ENCODE measurements at regions not wholly inside any gene's neighbourhood (a gene's known extent, or its start where the extent isn't known, plus 50 kb on each side); places are given as distances from the start of the nearest gene placed in this dataset.

DNA sequence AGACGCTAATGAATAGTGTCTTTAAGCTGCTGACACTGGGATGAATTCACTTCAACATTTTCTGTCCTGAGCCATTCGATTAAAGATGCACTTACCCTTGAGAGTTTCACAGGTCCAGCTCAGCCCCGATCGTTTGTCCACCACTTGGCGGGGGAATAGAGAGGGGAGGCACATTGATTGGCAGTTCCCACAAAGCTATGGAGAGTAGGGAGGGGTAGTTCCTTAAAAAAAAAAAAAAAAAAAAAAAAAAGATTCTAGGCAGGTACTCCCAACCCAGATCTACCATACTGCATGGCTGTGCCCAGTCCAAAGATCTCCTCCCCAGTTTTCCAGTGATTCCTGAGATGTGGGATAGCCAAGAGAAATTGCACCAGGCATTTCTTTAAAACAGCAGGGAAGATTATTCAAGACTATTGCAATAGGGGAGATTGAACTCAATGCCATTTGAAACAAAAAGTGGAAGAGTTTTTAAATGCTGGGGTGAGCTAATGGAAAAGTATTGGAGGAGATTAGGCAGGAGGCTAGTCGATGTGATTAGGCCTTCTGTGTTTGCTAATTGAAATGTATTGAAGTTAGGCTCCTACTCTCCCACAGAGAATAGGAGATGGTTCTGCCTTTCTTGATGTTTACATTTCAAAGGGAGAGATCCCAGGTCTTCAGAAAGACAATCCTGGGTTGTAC lies 2217.4 kb upstream of the WWC1 start:
- no peaks in the 10 kb centered on the region for H3K27me3 Mint-ChIP-seq
- peaks cover 0 to 28% (median 6%) of the 10 kb centered on the region in 9 donors for H3K9me3 Mint-ChIP-seq
- H3K36me3 Mint-ChIP-seq = no peaks in the 10 kb centered on the region
- DNase-seq (no peak), ATAC-seq (no peak)
- POLR2A ChIA-PET = no interaction called here
- no peaks in the 10 kb centered on the region for H3K4me1 Mint-ChIP-seq
- no peak overlapping the region for H3K4me3 Mint-ChIP-seq
- H3K27ac Mint-ChIP-seq = no peak overlapping the region

DNA sequence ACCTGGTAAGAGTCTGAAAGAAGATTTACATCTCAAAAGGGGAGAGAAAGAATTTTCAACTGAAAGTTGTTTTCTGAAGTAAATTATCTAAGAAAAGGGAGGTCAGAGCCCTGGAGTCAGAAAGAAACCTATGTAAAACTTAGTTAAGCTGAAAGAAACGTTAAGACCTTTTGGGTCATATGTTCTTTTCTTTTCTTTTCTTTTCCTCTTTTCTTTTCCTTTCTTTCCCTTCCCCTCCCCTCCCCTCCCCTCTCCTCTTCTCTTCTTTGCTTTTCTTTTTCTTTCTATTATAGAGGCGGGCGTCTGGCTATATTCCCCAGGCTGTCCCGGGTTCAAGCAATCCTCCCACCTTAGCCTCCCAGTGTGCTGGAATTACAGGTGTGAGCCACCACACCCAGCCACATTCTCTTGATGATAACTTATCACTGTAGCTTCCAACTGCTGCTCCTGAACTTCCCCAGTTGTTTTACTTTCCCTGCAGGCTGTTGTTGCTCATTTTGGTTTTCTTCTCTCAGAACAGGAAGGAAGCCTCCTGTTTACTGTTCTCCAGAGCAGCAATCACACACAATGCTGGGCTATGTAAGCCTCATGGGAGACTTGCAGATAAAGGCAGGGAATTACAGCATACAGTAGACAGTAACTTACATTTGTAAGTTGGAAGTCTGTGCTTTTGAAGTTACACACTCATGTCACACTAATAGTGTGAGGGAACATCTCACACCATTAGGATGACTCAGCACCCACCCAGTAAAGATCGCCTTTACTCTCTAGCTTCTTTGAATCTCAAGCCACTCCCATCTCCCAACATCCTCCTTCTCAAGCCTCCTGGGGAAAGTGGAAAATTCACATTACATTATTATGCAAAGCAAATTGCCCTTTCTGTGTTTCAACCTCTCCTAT lies 2216.6 kb upstream of the WWC1 start:
- ATAC-seq = no peak
- H3K4me3 Mint-ChIP-seq = no peak overlapping the region
- no peaks in the 10 kb centered on the region for H3K4me1 Mint-ChIP-seq
- H3K27ac Mint-ChIP-seq = no peak overlapping the region
- no peaks in the 10 kb centered on the region for H3K27me3 Mint-ChIP-seq
- POLR2A ChIA-PET = no interaction called here
- no peak for DNase-seq
- peaks cover 0 to 28% (median 6%) of the 10 kb centered on the region in 9 donors for H3K9me3 Mint-ChIP-seq
- no peaks in the 10 kb centered on the region for H3K36me3 Mint-ChIP-seq

DNA sequence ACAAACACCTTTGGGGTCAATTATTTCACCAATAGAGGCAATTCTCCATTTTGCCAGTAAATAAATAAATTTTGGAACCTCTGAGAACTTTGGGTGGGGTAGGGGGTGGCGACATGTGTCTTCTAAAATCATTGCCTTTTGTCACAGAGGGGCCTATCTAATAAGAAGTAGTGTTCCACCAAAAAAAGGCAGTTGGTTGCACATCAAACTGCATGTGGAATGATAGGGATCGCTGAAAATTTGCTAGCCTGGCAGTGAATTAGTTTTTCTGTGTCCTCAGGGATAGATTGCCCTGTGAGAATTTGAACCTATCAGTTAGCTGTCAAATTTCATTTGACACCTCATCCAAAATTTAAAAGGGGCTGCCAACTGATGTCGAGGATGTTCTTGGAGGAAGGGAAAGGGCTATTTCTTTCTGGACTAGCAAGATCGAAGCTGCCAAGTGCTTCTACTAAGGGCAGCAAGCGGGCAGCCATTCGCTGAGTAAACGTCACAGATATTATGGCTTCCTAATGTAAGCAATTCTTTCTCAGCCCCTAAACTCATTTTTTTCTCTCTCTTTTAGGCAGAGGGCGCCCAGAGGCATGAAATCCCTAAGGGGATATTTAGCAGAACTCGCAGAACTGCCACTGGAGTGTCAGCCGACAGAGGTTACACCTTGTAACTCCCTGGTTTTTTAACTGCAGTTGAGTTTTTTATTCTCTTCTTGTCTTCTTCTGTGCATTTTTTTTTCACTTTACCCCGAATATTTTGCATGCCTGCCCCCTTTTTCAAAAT lies 2208.1 kb upstream of the WWC1 start:
- Mint-ChIP-seq H3K4me1 (no peaks in the 10 kb centered on the region), H3K9me3 (peaks cover 0 to 16% (median 3%) of the 10 kb centered on the region in 9 donors), H3K4me3 (no peak overlapping the region), H3K27me3 (peaks cover 0 to 2% (median 0%) of the 10 kb centered on the region in 5 donors), H3K27ac (no peak overlapping the region), H3K36me3 (peaks cover 0 to 6% (median 0%) of the 10 kb centered on the region in 3 donors)
- ATAC-seq = no peak
- POLR2A ChIA-PET = no interaction called here
- DNase-seq = no peak

DNA sequence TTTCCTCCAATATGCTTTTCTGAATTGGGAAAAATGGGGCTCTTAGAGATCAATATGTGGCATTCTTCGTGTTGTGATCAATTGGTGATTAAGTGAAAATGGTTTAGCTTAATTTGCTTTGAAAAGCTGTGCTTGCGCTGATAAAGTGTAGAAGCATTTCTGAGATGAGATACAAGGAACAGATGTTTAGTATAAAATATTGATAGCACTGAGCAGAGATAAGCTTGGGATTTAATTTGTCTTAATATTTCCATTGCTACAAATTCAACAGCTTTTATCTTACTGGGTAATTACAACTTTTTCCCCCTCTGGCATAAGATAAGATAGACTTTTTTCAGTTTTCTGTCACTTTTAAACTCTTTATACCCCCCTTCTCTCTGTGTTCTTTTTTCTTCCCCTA lies 2204.9 kb upstream of the WWC1 start:
- POLR2A ChIA-PET = no interaction called here
- no peaks in the 10 kb centered on the region for H3K4me1 Mint-ChIP-seq
- peaks cover 0 to 2% (median 0%) of the 10 kb centered on the region in 5 donors for H3K27me3 Mint-ChIP-seq
- peaks cover 0 to 17% (median 4%) of the 10 kb centered on the region in 9 donors for H3K9me3 Mint-ChIP-seq
- DNase-seq (no peak), ATAC-seq (no peak)
- no peak overlapping the region for H3K4me3 Mint-ChIP-seq
- H3K36me3 Mint-ChIP-seq = peaks cover 0 to 6% (median 0%) of the 10 kb centered on the region in 3 donors
- H3K27ac Mint-ChIP-seq = no peak overlapping the region

DNA sequence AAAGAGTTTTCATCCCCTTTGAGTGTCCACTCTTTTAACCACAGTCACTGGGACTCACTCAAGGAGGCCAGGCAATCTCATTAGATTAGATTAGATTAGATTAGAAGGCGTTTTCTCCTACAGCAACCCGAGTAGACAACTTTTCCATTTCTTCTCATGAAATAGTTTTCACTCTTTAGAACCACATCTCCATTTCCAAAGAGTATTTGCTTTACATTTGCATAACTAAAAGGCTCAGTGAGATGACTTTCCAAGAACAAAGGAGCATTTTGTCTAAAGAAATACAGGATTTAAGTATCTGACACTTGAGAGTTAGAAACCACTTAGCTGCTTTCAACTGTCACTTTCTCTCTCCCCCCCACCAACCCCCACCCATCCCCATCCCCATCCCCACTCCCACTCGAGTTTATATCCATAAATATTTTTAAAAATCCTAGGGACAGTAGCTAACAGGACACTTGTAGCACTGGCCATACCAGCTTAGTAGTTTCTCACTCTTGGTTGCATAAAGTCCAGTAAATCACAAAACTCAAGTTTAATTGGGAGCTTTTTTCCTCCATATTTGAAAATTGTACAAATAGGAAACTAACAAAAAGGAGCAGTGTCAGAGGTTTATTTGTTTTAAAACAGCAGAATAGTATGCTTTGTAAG lies 2202.9 kb upstream of the WWC1 start:
- no peak overlapping the region for H3K4me3 Mint-ChIP-seq
- H3K27me3 Mint-ChIP-seq = peaks cover 0 to 2% (median 0%) of the 10 kb centered on the region in 5 donors
- H3K4me1 Mint-ChIP-seq = peaks cover 0 to 2% (median 0%) of the 10 kb centered on the region in 4 donors
- peaks cover 0 to 20% (median 7%) of the 10 kb centered on the region in 9 donors for H3K9me3 Mint-ChIP-seq
- peaks cover 0 to 6% (median 0%) of the 10 kb centered on the region in 3 donors for H3K36me3 Mint-ChIP-seq
- POLR2A ChIA-PET = no interaction called here
- H3K27ac Mint-ChIP-seq = no peak overlapping the region
- ATAC-seq (no peak), DNase-seq (no peak)

DNA sequence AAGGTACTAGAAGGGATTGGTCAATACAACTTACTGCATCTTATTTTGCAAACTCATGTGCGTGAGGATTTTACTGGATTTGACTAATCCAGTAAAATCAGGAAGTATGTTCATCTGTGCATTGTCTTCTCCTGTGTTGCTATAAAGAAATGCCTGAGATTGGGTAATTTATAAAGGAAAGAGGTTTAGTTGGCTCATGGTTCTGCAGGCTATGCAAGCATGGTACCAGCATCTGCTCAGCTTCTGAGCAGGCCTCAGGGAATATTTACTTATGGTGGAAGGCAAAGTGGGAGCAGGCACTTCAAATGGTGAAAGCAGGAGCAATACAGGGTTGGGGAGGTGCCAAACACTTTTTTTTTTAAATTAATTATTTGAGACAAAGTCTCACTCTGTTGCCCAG lies 2199.5 kb upstream of the WWC1 start:
- ATAC-seq (no peak), DNase-seq (no peak)
- Mint-ChIP-seq H3K27ac (no peak overlapping the region), H3K27me3 (no peaks in the 10 kb centered on the region), H3K36me3 (peaks cover 0 to under 1% (median 0%) of the 10 kb centered on the region in 3 donors), H3K4me1 (peaks cover 0 to 2% (median 0%) of the 10 kb centered on the region in 4 donors), H3K4me3 (no peak overlapping the region), H3K9me3 (peaks cover 0 to 22% (median 9%) of the 10 kb centered on the region in 9 donors)
- POLR2A ChIA-PET = no interaction called here

DNA sequence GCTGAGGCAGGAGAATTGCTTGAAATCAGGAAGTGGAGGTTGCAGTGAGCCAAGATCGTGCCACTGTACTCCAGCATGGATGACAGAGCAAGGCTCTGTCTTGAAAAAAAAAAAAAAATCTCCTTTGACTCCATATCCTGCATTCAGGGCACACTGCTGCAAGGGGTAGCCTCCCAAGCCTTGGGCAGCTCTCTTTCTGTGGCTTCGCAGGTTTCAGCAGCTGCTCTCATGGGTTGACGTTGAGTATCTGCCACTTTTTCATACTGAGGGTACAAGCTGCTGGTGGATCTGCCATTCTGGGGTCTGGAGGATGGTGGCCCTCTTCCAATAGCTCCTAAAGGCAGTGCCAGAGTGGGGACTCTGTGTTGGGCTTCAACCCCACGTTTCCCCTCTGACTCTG lies 2198.1 kb upstream of the WWC1 start:
- DNase-seq = no peak
- POLR2A ChIA-PET = no interaction called here

DNA sequence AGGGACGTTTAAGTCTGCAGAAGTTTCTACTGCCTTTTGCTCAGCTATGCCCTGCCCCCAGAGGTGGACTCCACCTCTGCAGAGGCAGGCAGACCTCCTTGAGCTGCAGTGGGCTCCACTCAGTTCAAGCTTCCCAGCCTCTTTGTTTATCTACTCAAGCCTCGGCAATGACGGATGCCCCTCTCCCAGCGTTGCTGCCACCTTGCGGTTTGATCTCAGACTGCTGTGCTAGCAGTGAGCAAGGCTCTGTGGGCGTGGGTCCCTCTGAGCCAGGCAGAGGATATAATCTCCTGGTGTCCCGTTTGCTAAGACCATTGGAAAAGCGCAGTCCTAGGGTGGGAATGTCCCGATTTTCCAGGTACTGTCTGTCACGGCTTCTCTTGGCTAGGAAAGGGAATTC lies 2188.5 kb upstream of the WWC1 start:
- H3K9me3 Mint-ChIP-seq = peaks cover 0 to 14% (median 9%) of the 10 kb centered on the region in 9 donors
- no peaks in the 10 kb centered on the region for H3K4me1 Mint-ChIP-seq
- POLR2A ChIA-PET = no interaction called here
- ATAC-seq (no peak), DNase-seq (peak in 1 of 10 donors; percentile 59)
- no peak overlapping the region for H3K27ac Mint-ChIP-seq
- no peaks in the 10 kb centered on the region for H3K36me3 Mint-ChIP-seq
- H3K27me3 Mint-ChIP-seq = no peaks in the 10 kb centered on the region
- H3K4me3 Mint-ChIP-seq = no peak overlapping the region

More for the DNA sequence above, 2198.1 kb upstream of the WWC1 start:
- ATAC-seq = no peak
- H3K9me3 Mint-ChIP-seq = peaks cover 0 to 15% (median 5%) of the 10 kb centered on the region in 9 donors
- H3K4me3 Mint-ChIP-seq = no peak overlapping the region
- H3K27me3 Mint-ChIP-seq = no peaks in the 10 kb centered on the region
- no peak overlapping the region for H3K27ac Mint-ChIP-seq
- peaks cover 0 to 2% (median 0%) of the 10 kb centered on the region in 4 donors for H3K4me1 Mint-ChIP-seq
- no peaks in the 10 kb centered on the region for H3K36me3 Mint-ChIP-seq

DNA sequence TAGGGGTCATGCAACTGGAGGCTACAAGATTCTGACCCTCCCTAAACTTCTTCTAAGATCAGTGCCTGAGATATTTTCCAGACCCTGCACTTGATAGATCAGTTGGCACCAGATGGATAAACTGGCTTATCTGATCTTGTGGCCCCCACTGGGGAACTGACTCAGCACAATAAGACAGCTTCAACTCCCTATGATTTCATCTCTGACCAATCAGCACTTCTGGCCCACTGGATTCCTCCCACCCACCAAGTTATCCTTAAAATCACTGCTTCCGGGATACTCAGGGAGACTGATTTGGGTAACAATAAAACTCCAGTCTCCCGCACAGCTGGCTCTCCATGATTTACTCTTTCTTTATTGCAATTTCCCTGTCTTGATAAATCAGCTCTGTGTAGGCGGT lies 2180.4 kb upstream of the WWC1 start:
- Mint-ChIP-seq H3K36me3 (no peaks in the 10 kb centered on the region), H3K27me3 (no peaks in the 10 kb centered on the region), H3K9me3 (peaks cover 0 to 21% (median 6%) of the 10 kb centered on the region in 9 donors), H3K27ac (no peak overlapping the region), H3K4me3 (no peak overlapping the region), H3K4me1 (no peaks in the 10 kb centered on the region)
- DNase-seq (no peak), ATAC-seq (no peak)
- POLR2A ChIA-PET = no interaction called here

DNA sequence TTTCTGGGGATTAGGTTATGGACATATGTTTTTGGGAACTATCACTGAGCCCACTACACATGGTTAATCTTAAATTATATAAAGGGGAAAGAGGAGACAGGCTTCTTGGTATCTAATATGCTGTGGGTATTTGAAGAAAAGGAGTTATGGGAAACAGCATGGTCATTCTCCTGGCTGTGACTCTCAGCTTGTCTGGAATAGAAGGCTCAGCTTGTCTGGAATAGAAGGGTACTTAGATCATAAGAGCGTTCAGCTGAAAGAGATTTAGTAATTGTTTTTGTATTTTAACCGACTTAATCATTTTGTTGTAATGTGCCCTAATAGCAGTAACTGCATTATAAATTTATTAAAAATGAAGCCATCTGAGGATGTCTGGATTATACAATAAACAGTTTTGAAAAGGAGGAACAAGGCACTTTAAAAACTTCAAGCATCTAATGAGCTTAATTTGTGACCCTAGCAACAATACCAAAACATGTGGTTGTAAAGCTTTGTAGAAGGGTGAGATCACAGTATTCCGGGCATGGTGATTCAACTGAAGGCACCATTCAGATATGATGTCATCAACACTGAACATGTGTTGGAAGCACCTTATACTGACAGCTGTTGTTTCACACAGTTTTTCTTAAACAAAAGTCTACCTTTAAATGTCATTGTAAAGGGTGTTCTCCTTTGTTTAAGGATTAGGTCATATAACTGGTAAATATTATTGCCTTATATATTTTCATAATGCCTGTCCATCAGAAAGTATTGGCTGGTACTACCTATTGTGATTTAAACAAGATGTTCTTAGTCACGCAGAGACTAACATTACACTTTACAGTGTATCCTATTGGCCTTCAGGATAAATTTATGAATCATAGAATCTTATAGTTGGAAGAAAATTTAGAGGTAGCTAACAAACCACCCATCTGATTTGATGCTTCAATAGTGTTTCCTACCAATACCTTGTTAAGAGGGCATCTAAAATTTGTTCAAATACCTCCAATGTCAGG lies 2174.1 kb upstream of the WWC1 start:
- H3K36me3 Mint-ChIP-seq = no peaks in the 10 kb centered on the region
- H3K4me1 Mint-ChIP-seq = no peaks in the 10 kb centered on the region
- H3K9me3 Mint-ChIP-seq = peaks cover 0 to 19% (median 7%) of the 10 kb centered on the region in 9 donors
- H3K27ac Mint-ChIP-seq = no peak overlapping the region
- POLR2A ChIA-PET = no interaction called here
- ATAC-seq (no peak), DNase-seq (no peak)
- H3K4me3 Mint-ChIP-seq = no peak overlapping the region
- no peaks in the 10 kb centered on the region for H3K27me3 Mint-ChIP-seq

DNA sequence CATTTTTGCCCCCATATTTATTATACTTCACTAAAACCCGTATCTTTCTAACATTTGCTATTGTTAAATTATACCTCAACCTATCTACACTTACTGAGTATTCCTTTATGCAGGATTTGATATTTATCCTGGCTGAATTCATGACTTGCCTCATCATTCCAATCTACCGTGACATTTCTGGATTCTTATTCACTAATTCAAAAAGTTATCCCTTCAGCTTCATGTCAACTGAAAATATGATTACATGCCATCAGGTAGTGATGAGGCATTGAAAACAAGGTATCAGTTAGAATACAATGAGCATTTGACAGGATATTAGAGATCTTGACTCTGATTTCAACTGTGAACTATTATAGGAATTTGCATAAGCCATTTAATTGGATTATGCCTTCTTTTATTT lies 2171.9 kb upstream of the WWC1 start:
- Mint-ChIP-seq H3K4me3 (no peak overlapping the region), H3K27me3 (no peaks in the 10 kb centered on the region), H3K27ac (no peak overlapping the region), H3K36me3 (no peaks in the 10 kb centered on the region), H3K4me1 (no peaks in the 10 kb centered on the region), H3K9me3 (peaks cover 0 to 22% (median 10%) of the 10 kb centered on the region in 9 donors)
- POLR2A ChIA-PET = no interaction called here
- ATAC-seq = no peak
- no peak for DNase-seq
